Caco-2 (cell line): ENCODE measurements at regions not wholly inside any gene's neighbourhood (a gene's known extent, or its start where the extent isn't known, plus 50 kb on each side); places are given as distances from the start of the nearest gene placed in this dataset.

Experiments
- BruUV-seq: library from RNA; stranded (reverse); fragments of 400-500 nt; replicated peaks from 2 replicates; lab custom pipeline; 2021; lab: Mats Ljungman, UMichigan
- CTCF ChIA-PET: fragments of 300-600 bp; sonication (Branson Sonifier 250); formaldehyde crosslinking; loops from one replicate; lab custom pipeline; 2022; ENCODE audit warnings: antibody characterized with exemption; lab: Charles Lee
- POLR2A ChIA-PET: fragments of 300-600 bp; sonication (Branson Sonifier 250); formaldehyde crosslinking; loops from one replicate; lab custom pipeline; 2022; ENCODE audit warnings: antibody characterized with exemption; lab: Charles Lee
- DNase-seq, 2 experiments: peaks; one replicate each; pipeline versions ENCODE4 v3.0.0 to v3.0.0-alpha.2; 2020 to 2022
- H3K27me3 ChIP-seq: replicated peaks from 2 replicates; pipeline ENCODE4 v1.6.0; 2011; ENCODE audit warnings: low read length; ENCODE audit not compliant: control insufficient read depth, insufficient read depth
- H3K36me3 ChIP-seq: 2 replicates; pipeline ENCODE4 v1.5.1; 2011; ENCODE audit warnings: low read length; ENCODE audit not compliant: control insufficient read depth, insufficient read depth
- H3K4me1 ChIP-seq: fragments of 250-450 bp; sonication (Bioruptor Pico); 2 replicates; pipeline ENCODE4 v1.5.1; 2020; ENCODE audit warnings: mild to moderate bottlenecking
- H3K4me3 ChIP-seq: 2 replicates; pipeline ENCODE4 v1.5.1; 2011; ENCODE audit warnings: low read depth, mild to moderate bottlenecking, control low read depth, low read length
- H3K9me3 ChIP-seq: fragments of 250-450 bp; sonication (Bioruptor Pico); 2 replicates; pipeline ENCODE4 v1.5.1; 2020; ENCODE audit warnings: mild to moderate bottlenecking, moderate library complexity
- H3K27ac Mint-ChIP-seq: one replicate; pipeline ENCODE4 v1.8.0; 2022; ENCODE audit warnings: mixed read lengths; ENCODE audit not compliant: unreplicated experiment
- H3K27me3 Mint-ChIP-seq: one replicate; pipeline ENCODE4 v1.8.0; 2022; ENCODE audit warnings: mixed read lengths; ENCODE audit not compliant: insufficient read depth, unreplicated experiment
- H3K36me3 Mint-ChIP-seq: one replicate; pipeline ENCODE4 v1.8.0; 2022; ENCODE audit warnings: mild to moderate bottlenecking, mixed read lengths; ENCODE audit not compliant: insufficient read depth, unreplicated experiment
- H3K4me1 Mint-ChIP-seq: one replicate; pipeline ENCODE4 v1.8.0; 2022; ENCODE audit warnings: low read depth, mixed read lengths; ENCODE audit not compliant: unreplicated experiment
- H3K4me3 Mint-ChIP-seq: one replicate; pipeline ENCODE4 v1.8.0; 2022; ENCODE audit warnings: mild to moderate bottlenecking, moderate library complexity, mixed read lengths; ENCODE audit not compliant: unreplicated experiment
- H3K9me3 Mint-ChIP-seq: one replicate; pipeline ENCODE4 v1.8.0; 2022; ENCODE audit warnings: mixed read lengths; ENCODE audit not compliant: unreplicated experiment
- intact Hi-C: fragments of 100-400 bp; cut with micrococcal nuclease; formaldehyde crosslinking; loops from one replicate; pipeline ENCODE4 v1.10.0; 2022; ENCODE audit not compliant: unreplicated experiment
- TF ChIP-seq, protein P1 (sequence below), 2 experiments: fragments of 200-600 bp in 1 of 2; IDR thresholded peaks; 1 replicate in 1 of 2; 2 replicates in 1 of 2; pipeline versions ENCODE4 v1.5.1 to v1.8.0; 2011 to 2022; ENCODE audit warnings: antibody characterized with exemption in 1 of 2, control low read depth in 1 of 2, inconsistent platforms in 1 of 2, low read depth in 1 of 2, low read length in 1 of 2, mild to moderate bottlenecking in 1 of 2, moderate library complexity in 1 of 2; ENCODE audit not compliant: insufficient read depth in 1 of 2, severe bottlenecking in 1 of 2, unreplicated experiment in 1 of 2

DNA sequence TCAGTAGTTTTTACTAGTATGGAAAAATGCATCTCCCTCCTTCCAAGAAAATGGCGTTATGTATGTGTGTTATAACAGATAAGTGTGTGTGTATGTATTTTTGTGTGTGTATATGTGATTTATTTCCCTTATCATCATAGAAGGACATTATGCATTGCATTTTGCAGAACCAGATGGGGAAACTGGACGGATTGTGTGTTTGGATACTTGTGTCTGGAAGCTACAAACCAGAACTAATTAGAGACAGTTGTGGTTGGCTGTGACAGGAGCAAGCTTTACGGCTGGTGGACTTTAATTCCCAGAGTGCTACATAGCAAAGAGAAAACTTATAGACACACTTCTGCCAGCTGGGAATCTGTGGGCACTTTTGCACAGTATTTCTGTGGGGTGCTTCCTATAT lies 162.5 kb downstream of the RWDD3 start:
- H3K27ac Mint-ChIP-seq, result no peak overlapping the region
- peaks cover 12% of the 10 kb centered on the region for H3K9me3 Mint-ChIP-seq
- no peaks in the 10 kb centered on the region for H3K36me3 ChIP-seq
- H3K27me3 Mint-ChIP-seq, result peaks cover 2% of the 10 kb centered on the region
- no peaks in the 10 kb centered on the region for H3K9me3 ChIP-seq
- intact Hi-C loops, result no loop called here
- H3K4me3 ChIP-seq, result no peak overlapping the region
- no peaks in the 10 kb centered on the region for H3K27me3 ChIP-seq
- H3K36me3 Mint-ChIP-seq, result no peaks in the 10 kb centered on the region
- DNase-seq, result no peak
- ChIA-PET POLR2A (no interaction called here), CTCF (no interaction called here)
- peaks cover 12% of the 10 kb centered on the region for H3K4me1 Mint-ChIP-seq
- H3K4me3 Mint-ChIP-seq, result no peak overlapping the region
- no TSS peak for BruUV-seq
- TF ChIP-seq, protein P1, sequence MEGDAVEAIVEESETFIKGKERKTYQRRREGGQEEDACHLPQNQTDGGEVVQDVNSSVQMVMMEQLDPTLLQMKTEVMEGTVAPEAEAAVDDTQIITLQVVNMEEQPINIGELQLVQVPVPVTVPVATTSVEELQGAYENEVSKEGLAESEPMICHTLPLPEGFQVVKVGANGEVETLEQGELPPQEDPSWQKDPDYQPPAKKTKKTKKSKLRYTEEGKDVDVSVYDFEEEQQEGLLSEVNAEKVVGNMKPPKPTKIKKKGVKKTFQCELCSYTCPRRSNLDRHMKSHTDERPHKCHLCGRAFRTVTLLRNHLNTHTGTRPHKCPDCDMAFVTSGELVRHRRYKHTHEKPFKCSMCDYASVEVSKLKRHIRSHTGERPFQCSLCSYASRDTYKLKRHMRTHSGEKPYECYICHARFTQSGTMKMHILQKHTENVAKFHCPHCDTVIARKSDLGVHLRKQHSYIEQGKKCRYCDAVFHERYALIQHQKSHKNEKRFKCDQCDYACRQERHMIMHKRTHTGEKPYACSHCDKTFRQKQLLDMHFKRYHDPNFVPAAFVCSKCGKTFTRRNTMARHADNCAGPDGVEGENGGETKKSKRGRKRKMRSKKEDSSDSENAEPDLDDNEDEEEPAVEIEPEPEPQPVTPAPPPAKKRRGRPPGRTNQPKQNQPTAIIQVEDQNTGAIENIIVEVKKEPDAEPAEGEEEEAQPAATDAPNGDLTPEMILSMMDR (IDR thresholded peaks at IDR 0.05; ENCODE audit: insufficient read depth in 1 of 2, low read depth in 1 of 2, low read length in 1 of 2, severe bottlenecking in 1 of 2, unreplicated experiment in 1 of 2), result no peak
- H3K4me1 ChIP-seq, result peaks cover 5% of the 10 kb centered on the region; the same call in 1 of the 2 replicates

DNA sequence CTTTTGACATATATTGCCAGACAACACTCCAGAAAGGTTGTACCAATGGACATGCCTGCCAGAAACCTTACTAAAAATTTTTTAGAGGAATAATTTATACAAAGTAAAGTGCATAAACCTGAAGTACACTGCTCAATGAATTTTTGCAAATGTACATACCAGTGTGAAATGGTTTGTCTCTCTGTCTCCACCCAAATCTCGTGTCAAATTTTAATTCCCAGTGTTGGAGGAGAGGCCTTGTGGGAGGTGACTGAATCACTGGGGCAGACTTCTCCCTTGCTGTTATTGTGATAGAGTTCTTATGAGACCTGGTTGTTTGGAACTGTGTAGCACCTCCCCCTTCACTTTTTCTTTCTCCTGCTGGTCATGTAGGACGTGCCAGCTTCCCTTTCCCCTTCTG lies 168.8 kb downstream of the RWDD3 start:
- Histone ChIP-seq H3K36me3 (no peaks in the 10 kb centered on the region), H3K27me3 (no peaks in the 10 kb centered on the region), H3K4me1 (peaks cover 5% of the 10 kb centered on the region; the same call in 1 of the 2 replicates), H3K9me3 (no peaks in the 10 kb centered on the region), H3K4me3 (no peak overlapping the region)
- H3K9me3 Mint-ChIP-seq, result peaks cover 24% of the 10 kb centered on the region
- DNase-seq, result no peak
- intact Hi-C loops, result no loop called here
- peaks cover 19% of the 10 kb centered on the region for H3K4me1 Mint-ChIP-seq
- POLR2A ChIA-PET, result no interaction called here
- TF ChIP-seq, protein P1 (IDR thresholded peaks at IDR 0.05; ENCODE audit: insufficient read depth in 1 of 2, low read depth in 1 of 2, low read length in 1 of 2, severe bottlenecking in 1 of 2, unreplicated experiment in 1 of 2), result no peak
- H3K36me3 Mint-ChIP-seq, result no peaks in the 10 kb centered on the region
- CTCF ChIA-PET, result no interaction called here
- H3K27me3 Mint-ChIP-seq, result no peaks in the 10 kb centered on the region
- no TSS peak for BruUV-seq
- H3K27ac Mint-ChIP-seq, result no peak overlapping the region
- H3K4me3 Mint-ChIP-seq, result no peak overlapping the region

DNA sequence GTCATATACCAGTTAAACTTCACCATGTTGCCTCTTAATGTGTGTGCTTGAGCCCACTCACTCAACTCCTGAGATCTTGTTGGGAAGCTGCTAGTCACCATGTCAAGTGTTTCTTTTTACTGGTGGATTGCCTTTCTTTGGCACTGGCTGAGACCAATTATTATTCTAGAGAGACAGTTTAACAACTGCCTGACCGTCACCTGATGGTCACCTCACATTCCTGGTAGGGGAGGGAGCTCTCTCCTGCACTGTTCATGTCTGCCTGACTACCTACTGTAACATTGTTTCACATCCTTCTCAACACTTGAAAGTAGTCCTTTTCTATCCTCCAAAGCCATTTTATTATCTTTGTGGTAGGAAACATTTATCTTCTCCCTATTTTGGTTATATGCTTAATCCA lies 172.3 kb downstream of the RWDD3 start:
- ChIA-PET POLR2A (no interaction called here), CTCF (no interaction called here)
- Histone ChIP-seq H3K9me3 (no peaks in the 10 kb centered on the region), H3K4me1 (no peaks in the 10 kb centered on the region), H3K36me3 (no peaks in the 10 kb centered on the region), H3K27me3 (no peaks in the 10 kb centered on the region), H3K4me3 (no peak overlapping the region)
- intact Hi-C loops, result no loop called here
- TF ChIP-seq, protein P1 (IDR thresholded peaks at IDR 0.05; ENCODE audit: insufficient read depth in 1 of 2, low read depth in 1 of 2, low read length in 1 of 2, severe bottlenecking in 1 of 2, unreplicated experiment in 1 of 2), result no peak
- Mint-ChIP-seq H3K4me3 (no peak overlapping the region), H3K36me3 (no peaks in the 10 kb centered on the region), H3K4me1 (peaks cover 7% of the 10 kb centered on the region), H3K27ac (no peak overlapping the region), H3K9me3 (peaks cover 13% of the 10 kb centered on the region), H3K27me3 (no peaks in the 10 kb centered on the region)
- no peak for DNase-seq
- no TSS peak for BruUV-seq
